Germinal center (tissue), 1 donor: ENCODE measurements at regions not wholly inside any gene's neighbourhood (a gene's known extent, or its start where the extent isn't known, plus 50 kb on each side); places are given as distances from the start of the nearest gene placed in this dataset.
"Not testable (repeated sequence)": the region's sequence is repeated elsewhere in the genome, so short reads cannot be mapped to it uniquely, and the experiment has no call there.

ENCODE experiments used
- DNase-seq: peaks from one replicate; pipeline ENCODE4 v3.0.0; 2012; ENCODE audit warnings: mixed read lengths, low spot score

DNA sequence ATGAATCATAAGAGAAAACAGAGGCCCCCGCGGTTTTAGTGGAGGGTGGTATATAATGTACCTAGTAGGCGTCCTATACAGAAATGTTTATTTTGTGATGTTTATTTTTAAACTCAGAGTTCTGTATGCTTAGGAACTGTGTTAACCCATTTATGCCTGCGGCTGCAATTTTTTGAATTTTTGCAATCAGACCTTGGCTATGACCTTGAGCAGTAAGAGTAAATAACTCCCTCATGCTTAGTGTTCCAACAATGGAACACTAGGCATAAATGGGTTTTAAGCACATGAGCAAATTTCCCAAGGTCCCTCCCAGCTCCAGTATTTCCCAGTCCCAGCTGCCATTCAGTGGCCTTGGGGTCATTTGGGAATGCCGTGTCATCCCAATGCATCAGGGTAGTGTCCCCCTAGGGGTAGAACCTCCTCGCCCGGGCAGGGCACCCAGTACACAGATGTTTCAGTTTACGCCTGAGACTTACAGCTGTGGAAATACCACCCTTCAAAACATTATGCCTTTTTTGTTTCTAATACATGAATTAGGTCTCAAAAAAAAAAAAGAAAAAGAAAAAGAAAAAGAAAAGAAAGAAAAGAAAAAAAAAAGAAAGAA is 605.8 kb upstream of the CDH11 start:
- DNase-seq: no peak

DNA sequence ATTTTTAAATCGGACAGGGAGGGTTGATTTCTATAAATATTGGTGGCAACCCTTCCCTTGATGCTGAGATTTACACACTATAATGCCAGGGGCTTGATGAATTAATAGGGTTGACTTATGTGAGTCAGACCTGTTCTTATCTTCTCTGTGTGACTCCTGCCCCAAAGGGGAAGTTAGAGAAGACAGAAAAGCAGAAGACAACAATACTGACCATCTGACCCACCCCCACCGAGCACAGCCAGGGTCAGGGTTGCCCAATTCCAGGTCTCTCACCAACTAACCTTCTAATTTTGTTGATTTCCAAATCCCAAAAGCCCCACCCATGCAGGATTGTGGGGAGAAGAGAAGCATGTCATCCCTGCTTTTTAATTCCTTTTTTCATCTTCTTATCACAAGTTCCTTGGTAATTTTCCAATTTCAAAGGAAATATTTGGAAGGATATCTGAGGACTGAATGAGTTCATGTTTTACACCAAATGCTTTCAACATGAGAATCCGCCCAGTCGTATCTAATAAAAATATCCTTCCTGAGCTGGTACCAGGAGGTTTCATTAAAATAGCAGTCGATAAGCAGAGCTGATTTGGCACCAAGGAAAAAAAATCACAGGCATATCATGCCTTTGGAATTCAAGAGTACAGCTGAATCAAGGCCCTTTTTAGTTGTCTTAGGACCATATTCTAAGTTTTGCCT is 603.4 kb upstream of the CDH11 start:
- DNase-seq: no peak

DNA sequence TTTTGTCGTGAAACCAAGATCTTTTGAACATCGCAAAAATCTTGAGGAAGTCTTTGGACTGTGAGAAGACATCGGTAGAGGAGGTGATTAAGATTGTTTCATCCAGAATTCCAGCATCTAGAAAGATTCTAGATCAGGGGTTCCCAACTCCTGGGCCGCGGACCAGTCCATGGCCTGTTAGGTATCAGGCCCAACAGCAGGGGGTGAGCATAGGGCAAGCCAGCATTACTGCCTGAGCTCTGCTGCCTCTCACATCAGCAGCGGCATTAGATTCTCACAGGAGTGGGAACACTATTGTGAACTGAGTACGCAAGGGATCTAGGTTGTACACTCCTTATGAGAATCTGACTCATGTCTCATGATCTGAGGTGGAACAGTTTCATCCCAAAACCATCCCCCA is 600.6 kb upstream of the CDH11 start:
- no peak for DNase-seq

DNA sequence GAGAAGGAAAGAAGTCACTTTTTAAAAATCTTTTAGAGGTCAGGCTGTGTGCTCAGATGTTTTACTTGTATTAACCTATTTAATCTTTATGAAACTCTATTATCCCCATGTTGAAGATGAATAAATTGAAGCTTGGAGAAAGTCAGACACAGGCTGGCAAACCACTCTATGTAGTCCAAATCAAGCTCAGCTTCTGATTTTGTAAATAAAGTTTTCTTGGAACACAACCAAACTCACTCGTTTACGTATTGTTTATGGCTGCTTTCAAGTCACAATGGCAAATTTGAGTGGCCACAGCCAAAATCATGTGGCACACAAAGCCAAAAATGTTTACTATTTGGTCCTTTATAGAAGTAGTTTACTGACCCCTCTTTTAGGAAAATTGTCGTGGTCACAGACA is 596.0 kb upstream of the CDH11 start:
- no peak for DNase-seq

DNA sequence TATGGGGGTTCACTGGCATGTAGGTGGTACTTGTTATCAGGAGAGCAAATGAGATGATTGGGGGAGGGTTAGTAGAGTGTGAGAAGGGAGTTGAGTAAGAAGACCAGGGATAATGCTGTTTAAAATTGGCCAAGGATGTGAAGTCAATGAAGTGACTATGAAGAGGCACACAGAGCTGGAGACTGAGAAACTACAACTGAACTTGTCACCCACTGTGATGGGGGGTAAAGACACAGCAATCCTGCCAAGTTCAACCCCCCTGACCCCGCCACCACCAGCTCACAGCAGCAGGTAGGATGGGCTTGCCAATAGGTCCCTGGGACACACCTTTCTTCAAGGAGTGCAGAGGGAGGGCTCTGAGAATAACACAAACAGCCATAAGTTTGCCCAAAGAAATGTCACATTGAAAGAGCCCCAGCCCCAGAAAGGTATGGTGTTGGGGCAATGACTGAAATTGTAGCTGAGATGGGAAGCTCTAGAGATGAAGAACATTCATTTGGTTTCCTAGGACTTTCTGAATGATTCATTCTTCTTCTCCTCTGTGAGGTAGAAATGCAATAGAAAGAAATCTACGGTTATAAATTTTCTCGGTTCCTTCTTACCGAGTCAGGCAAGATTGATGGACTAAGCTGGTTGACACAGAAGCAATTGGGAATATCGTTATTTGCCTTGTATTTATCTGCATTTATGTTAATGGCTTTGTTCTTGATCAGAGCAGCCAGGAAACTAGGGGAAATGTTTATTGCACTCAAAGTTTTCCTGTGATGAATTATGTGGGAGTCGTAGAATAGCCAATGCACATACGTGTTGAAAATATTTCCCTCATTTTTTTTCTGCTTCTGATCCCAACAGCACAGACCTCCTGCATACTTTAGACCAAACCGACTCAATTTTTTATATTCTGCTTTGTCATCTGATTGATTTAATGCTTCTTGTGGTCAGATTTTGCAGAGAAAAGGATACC is 595.2 kb upstream of the CDH11 start:
- DNase-seq: no peak

DNA sequence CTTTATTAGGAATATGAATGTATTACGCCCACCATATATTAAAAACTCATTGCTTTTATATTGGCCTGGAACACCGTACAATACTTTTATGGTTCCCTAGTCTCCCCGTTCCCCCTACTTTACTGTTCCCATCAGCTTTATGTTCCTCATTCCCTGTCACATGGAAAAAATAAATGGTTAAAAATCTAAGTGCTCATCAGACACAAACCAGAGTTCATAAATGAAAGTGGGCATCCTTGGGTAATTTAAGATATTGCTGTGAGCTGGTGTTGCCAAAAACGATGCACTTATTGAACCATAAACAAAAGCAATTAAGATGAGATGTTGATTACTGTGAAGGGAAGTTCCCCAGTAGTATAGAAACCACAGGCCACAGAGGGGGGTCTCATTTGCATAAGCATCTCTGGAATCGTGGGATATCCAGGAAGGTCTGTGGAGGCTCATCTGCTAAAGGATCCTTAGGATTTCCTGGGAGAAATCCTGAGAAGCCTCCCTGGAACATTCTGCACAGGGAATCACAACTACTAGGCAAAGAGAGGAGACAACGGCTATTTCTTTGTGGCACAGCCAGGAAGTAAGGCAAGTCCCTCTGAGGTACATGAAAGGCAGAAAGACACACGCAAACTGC is 591.4 kb upstream of the CDH11 start:
- DNase-seq: no peak

DNA sequence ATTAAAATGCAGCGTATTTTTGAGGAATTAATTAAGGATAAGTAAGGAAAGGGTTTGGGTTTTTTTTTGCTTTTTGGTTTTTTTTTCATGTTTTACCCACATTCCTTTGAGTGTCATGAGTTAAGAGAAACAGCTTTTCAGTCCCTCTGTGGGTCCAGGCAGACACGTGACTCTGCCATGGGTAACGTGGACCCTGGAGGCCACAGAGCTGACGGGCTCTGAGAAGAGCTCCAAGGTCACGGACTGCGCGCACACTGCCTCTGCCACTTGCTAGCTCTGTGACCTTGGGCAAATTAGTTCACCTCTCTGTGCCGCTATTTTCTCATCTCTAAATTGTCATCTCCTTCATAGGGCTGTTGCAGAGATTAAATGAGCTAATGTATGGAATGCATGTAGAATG is 588.2 kb upstream of the CDH11 start:
- no peak for DNase-seq

DNA sequence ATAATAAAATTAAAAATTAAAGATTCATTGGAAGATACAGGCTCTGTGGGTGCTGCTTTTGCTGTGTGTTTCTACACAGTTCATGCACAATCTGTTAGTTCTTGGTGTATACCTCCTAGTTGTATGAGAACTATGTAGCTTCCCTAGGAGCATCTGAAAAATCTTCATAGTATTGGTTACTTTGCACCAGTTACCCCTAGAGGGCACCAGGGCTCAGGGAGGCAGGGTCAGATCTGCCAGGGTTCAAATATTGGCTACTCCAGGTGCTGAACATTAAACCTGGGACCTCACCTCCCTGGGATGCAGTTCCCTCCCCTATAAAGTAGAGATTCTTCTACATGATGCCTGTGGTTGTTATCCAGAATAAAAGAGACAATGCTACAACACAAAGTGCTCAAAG is 583.0 kb upstream of the CDH11 start:
- DNase-seq: no peak

DNA sequence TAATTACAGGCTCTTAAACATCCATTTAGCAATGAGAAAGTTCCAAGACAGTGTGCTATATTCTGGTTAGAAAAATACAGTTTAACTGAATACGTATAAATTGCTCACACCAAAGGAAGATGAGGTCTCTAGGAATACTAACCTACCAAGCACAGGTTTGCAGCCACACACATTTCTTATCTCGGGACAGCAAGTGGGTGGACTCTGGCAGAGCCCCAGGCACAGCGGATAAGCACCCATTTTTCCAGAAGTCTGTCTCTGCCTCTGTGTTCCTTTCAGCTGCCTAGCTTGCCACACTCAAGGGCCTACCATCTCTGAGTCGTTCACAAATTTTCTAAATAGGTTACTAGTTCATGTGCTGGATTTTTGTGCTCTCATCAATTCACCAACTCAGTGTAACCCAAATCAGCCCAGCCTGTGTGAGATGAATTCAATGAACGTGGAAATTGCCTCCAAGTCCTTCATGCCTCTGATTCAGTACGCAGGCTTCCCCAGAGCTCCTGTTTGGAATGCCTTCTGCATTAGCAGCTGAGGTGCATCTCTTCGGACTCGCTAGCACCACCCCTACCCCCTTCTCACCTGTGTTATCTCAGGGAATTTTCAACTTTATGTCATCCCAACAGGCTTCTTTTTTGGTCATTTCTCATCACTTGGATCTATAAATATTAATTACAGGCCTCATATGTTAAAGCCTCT is 581.0 kb upstream of the CDH11 start:
- no peak for DNase-seq

DNA sequence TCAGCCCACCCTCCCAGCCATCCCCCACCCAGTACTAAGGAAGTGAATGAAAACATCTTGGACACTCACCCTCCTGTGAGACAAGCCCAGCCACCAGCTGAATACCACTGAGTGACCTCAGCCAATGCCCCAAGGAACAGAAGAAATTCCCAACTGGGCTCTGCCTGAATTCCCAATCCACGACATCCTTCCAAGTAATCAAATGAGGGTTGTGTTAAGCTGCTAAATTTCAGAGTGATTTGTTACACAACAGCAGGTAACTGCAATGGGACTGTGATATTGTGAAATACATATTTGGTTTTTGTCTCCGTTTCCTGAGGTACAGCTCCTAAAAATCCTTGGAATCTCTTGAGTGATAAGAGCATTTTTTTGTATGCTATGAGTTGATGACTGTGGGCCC is 578.7 kb upstream of the CDH11 start:
- DNase-seq: no peak

DNA sequence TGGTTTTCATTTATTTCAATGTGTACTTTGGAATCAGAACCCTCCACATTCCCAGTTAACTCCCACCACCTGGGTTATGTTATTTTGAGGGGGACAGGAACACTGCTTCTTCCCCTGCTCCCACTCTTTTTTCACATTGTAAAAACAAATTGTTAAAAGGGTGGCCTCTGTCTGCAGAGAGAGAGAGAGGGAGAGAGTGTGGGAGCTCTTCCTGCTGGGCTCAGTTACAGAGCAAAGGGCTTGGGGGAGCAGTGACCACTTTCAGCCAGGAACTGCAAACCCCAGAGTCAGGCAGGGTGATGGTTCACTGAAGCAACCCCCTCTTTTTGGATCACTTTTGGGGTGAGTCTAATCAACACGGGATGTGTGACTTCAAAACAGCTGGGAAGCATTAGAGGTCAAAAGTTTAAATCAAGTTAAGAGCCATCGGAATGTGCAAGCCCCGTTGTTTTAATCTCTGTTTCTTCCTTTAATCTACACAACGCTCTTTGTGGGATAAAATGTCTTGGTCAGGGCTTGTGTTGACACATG is 577.0 kb upstream of the CDH11 start:
- no peak for DNase-seq

DNA sequence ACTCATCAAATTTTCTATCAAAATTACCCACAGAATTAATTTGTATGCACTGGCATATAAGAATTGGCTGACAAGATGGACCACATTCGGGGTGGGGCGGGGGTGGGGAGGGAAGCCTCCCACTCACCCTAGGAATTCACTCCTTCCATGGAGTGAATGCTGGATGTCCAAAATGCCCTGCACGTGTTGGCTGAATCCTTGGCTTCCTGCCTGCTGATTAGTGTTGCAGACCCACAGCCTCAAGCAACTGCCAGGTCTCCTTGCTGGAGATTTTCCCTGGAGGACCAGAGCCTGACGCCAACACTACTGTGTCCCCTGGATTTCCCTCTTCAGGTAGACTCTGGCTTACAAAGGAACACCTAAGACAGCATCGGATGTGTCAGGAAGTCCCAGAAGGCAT is 575.7 kb upstream of the CDH11 start:
- no peak for DNase-seq

DNA sequence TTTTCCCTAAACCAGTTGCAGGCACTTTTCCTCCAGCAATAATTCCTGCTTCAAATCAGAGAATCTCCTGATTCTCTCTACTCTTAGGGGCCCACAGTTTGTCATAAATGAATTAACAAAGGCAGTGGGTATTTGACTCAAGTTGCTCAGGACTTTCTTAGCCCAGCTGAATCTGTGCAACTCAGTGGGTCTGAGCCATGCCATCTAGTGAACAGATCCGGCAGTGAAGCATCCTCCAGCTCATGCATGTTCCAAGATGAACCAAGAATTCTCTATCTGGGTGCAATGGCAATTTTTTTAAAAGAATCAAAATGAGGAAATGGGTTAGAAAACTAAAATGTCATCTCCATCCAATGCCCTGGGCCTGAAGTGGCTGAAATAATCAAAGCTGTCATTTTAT is 575.2 kb upstream of the CDH11 start:
- no peak for DNase-seq

DNA sequence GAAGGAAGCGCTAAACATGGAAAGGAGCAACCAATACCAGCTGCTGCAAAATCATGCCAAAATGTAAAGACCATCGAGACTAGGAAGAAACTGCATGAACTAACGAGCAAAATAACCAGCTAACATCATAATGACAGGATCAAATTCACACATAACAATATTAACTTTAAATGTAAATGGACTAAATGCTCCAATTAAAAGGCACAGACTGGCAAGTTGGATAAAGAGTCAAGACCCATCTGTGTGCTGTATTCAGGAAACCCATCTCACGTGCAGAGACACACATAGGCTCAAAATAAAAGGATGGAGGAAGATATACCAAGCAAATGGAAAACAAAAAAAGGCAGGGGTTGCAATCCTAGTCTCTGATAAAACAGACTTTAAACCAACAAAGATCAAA is 570.0 kb upstream of the CDH11 start:
- not testable (repeated sequence) for DNase-seq

DNA sequence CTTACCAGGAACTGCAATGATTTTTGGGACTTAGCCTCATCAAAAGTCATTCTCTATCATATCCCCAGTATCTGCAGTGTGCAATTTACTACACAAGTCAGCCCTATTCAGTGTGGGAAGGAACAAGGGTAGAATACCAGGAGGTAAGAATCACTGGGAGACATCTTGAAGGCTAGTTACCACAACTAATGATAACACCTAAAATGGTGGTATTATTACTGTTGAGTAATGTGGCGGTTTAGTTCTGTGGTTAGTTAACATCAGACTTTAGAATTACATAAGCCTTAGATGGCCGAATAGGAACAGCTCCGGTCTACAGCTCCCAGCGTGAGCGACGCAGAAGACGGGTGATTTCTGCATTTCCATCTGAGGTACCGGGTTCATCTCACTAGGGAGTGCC is 567.9 kb upstream of the CDH11 start:
- no peak for DNase-seq

DNA sequence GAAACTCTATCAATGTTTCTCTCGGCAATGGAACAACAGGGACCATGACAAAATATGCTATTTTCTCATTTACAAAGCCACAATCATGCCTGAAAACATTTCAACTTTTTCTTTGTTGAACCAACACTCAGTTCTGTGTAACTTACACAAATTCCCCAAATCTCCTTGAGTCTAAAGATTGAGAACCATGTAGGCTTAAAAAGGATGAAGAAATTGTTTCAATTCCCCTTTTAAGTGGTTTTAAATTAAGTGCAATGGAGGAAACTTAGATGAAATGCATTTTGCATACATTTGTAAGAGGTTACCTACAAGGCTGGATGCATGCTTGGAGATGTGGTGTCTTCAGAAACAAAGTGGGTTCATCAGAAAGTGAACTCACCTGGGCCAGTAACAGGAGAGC is 566.4 kb upstream of the CDH11 start:
- no peak for DNase-seq

DNA sequence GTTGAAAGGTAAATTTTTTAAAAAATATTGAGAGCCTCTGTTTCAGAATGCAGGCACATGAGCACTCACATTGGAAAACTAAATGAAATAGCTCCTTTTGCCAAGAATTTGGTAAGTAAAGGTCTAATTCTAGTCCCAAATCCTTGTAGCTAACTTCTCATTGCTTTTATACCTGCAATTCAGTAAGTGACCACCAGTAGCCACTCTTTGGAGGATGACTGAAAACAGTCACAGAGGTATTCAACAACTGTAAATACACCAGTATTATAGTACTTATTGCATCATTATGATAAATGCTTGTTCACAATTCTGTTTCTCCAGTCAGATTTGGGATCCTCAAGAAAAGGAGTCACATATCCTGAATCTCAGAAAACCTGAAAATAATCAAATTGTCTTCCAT is 562.4 kb upstream of the CDH11 start:
- no peak for DNase-seq

DNA sequence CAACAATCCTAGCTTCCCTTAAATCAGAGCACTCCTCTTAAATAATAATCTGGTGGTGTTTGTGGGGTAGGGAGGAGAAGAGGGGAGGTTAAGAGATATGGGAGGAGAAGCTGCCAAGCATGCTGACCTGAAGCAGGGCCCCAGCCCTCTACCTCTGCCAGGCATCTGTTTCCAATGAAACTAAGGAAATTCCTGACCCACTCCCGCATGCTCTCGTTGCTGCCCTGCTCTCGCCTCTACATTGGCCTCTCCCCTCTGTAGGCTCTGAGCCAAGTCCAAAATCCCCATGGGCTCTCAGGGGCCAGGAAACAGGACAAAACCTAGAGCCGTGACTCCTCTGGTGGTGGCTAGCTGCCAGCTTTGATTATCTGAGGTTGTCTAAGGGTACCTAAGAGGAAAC is 559.5 kb upstream of the CDH11 start:
- DNase-seq: no peak

DNA sequence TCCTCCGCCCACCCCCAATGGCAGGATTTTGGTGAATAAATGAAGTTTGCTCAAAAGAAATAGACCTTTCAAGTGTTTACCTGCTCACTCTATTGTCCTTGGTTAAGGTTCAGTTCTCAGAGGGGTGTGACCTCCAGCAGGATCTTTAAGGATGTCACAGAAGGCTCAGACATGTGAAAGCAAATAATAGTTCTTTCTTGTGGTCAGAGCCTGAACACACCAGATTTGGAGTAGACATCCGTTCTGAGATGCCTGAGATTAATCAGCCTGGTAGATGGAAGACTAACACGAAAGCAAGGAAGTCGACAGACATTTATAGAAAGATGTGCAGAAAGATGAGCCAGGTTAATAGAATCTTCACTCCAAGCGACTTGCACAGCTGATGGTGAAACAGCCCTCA is 557.9 kb upstream of the CDH11 start:
- DNase-seq: no peak

DNA sequence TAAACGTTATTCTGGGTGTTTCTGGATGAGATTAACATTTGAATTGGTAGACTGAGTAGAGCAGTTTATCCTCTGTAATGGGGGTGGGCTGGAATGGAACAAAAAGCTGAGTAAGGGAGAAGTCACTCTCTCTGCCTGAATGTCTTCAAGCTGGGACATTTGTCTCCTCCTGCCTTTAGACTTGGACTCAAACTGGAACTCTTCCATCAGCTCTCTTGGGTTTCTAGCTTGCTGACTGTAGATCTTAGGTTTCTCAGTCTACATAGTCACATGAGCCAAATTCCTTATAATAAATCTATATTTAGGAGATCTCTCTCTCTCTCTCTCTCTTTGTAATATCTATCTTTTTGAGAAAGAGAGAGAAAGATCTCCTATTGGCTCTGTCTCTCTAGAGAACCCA is 553.3 kb upstream of the CDH11 start:
- no peak for DNase-seq

DNA sequence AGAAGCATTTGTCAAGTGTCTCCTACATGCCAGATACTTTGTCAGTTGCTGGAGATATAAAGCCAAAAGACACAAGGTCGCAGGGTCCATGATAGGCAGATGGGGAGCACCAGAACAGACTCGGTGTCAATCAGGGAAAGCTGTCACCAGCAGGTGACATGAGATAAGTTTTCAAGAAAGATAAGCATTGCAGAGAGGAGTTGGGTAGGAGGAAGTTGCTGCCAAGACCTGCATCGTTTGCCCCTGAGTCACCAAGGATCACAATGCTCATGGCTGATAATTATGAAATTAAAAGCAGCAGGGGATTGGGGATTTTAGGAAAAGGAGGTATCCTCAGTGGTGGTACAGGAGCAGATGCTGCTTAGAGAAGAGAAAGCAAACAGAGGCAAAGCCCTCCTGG is 551.1 kb upstream of the CDH11 start:
- DNase-seq: no peak

DNA sequence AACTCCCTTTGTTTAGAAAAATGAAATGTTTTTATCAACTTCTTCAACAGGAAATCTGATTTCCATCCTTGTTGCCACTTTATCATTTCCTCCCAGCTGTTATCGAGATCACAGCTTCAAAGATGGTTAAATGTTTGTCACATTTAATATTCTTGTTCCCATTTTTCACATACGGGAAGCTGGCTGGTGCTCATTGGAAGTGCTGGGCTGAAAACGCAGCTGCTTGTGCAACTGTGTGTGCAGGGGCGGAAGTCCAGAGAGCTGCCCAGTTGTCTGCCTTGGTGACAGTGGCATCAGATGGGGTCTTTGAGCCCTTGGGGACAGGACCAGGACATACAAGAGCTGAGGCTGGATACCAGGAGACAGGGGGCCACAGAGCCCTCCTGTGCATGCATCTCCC is 549.2 kb upstream of the CDH11 start:
- no peak for DNase-seq
